Endothelial cell of umbilical vein (primary cell): ENCODE measurements at regions not wholly inside any gene's neighbourhood (a gene's known extent, or its start where the extent isn't known, plus 50 kb on each side); places are given as distances from the start of the nearest gene placed in this dataset.

Experiments used
- BruUV-seq: library from RNA; stranded (reverse); fragments of 400-500 nt; replicated peaks from 2 replicates; lab custom pipeline; 2021; lab: Mats Ljungman, UMichigan
- CTCF ChIA-PET: fragments of 300-600, 350-600 bp; sonication (Branson Sonifier 250); formaldehyde crosslinking; loops from one replicate; lab custom pipeline; 2021; ENCODE audit warnings: antibody characterized with exemption, inconsistent platforms; lab: Charles Lee
- POLR2A ChIA-PET: fragments of 300-600, 350-600 bp; sonication (Branson Sonifier 250); formaldehyde crosslinking; loops from one replicate; lab custom pipeline; 2021; ENCODE audit warnings: antibody characterized with exemption, inconsistent platforms; lab: Charles Lee
- DNase-seq: peaks from one replicate; pipeline ENCODE4 v3.0.0-alpha.2; 2011; ENCODE audit warnings: low read depth, low spot score
- FAIRE-seq: peaks from 2 replicates; lab custom pipeline; 2011; peaks lifted over from hg19 to GRCh38; lab: Jason Lieb, UNC
- H2AFZ ChIP-seq: 2 replicates; pipeline ENCODE4 v1.6.0; 2012; ENCODE audit warnings: low read depth, low read length, control low read depth, inconsistent platforms
- H3K27ac ChIP-seq: 2 replicates; pipeline ENCODE4 v1.5.1; 2011; ENCODE audit warnings: low read depth, mild to moderate bottlenecking, control low read depth, low read length, moderate library complexity; ENCODE audit not compliant: insufficient read depth
- H3K27me3 ChIP-seq, 2 experiments: 2 replicates each; pipeline versions ENCODE4 v1.6.0 to v1.6.1; 2011; ENCODE audit warnings: low read length in 2 of 2, mixed read lengths in 1 of 2; ENCODE audit not compliant: control insufficient read depth in 2 of 2, insufficient read depth in 2 of 2
- H3K36me3 ChIP-seq, 2 experiments: 2 replicates in 1 of 2; 3 replicates in 1 of 2; pipeline ENCODE4 v1.5.1; 2011; ENCODE audit warnings: low read length in 2 of 2, mild to moderate bottlenecking in 1 of 2, moderate library complexity in 1 of 2; ENCODE audit not compliant: control insufficient read depth in 2 of 2, insufficient read depth in 2 of 2; ENCODE audit errors: extremely low read depth in 1 of 2
- H3K4me1 ChIP-seq: 3 replicates; pipeline ENCODE4 v1.5.1; 2011; ENCODE audit warnings: mild to moderate bottlenecking, low read length; ENCODE audit not compliant: control insufficient read depth, insufficient read depth; ENCODE audit errors: extremely low read depth
- H3K4me2 ChIP-seq: 2 replicates; pipeline ENCODE4 v1.6.1; 2011; ENCODE audit warnings: low read length, control low read depth, mixed read lengths; ENCODE audit not compliant: insufficient read depth
- H3K4me3 ChIP-seq, 3 experiments: fragments of 200-600 bp in 1 of 3; sonication (generic), shearing (Covaris generic) in 1 of 3; replicated peaks in 1 of 3; 2 replicates each; pipeline ENCODE4 v1.5.1; 2011 to 2016; ENCODE audit warnings: control low read depth in 3 of 3, low read length in 3 of 3, mild to moderate bottlenecking in 2 of 3, inconsistent platforms in 1 of 3, low read depth in 1 of 3, moderate library complexity in 1 of 3; ENCODE audit not compliant: insufficient read depth in 1 of 3
- H3K79me2 ChIP-seq: 2 replicates; pipeline ENCODE4 v1.6.0; 2012; ENCODE audit warnings: low read length, inconsistent platforms; ENCODE audit not compliant: control insufficient read depth, insufficient read depth
- H3K9ac ChIP-seq: replicated peaks from 2 replicates; pipeline ENCODE3; 2011; ENCODE audit warnings: low read length, control low read depth; ENCODE audit not compliant: insufficient read depth; ENCODE audit errors: extremely low read depth
- H3K9me1 ChIP-seq: replicated peaks from 3 replicates; pipeline ENCODE4 v1.6.0; 2011; ENCODE audit warnings: mild to moderate bottlenecking, low read length; ENCODE audit not compliant: control insufficient read depth, insufficient read depth; ENCODE audit errors: extremely low read depth
- H3K9me3 ChIP-seq: replicated peaks from 2 replicates; pipeline ENCODE4 v1.5.1; 2012; ENCODE audit warnings: low read length, inconsistent platforms; ENCODE audit not compliant: control insufficient read depth, insufficient read depth
- H4K20me1 ChIP-seq: replicated peaks from 2 replicates; pipeline ENCODE3; 2011; ENCODE audit warnings: mild to moderate bottlenecking, low read length; ENCODE audit not compliant: control insufficient read depth, insufficient read depth; ENCODE audit errors: extremely low read depth
- EZH2 ChIP-seq: IDR thresholded peaks from 2 replicates; pipeline ENCODE4 v1.6.1; 2012; ENCODE audit warnings: borderline replicate concordance, low read depth, mild to moderate bottlenecking, moderate library complexity, low read length, inconsistent platforms; ENCODE audit not compliant: severe bottlenecking
- FOS ChIP-seq: IDR thresholded peaks from 2 replicates; pipeline ENCODE4 v1.6.1; 2011; ENCODE audit warnings: mild to moderate bottlenecking, low read length, moderate library complexity, borderline replicate concordance; ENCODE audit not compliant: insufficient read depth
- GATA2 ChIP-seq: IDR thresholded peaks from 2 replicates; pipeline ENCODE4 v1.7.0; 2011; ENCODE audit warnings: low read depth, mild to moderate bottlenecking, moderate library complexity, mixed read lengths, low read length; ENCODE audit not compliant: insufficient read length, insufficient read depth
- JUN ChIP-seq: IDR thresholded peaks from 2 replicates; pipeline ENCODE4 v1.6.1; 2011; ENCODE audit warnings: borderline replicate concordance, low read depth; ENCODE audit not compliant: insufficient read length, insufficient read depth
- MYC ChIP-seq: IDR thresholded peaks from one replicate; pipeline ENCODE4 v1.6.1; 2011; ENCODE audit warnings: mild to moderate bottlenecking, low read depth, low read length
- dilution Hi-C: fragments of 300-500 bp; cut with MboI; formaldehyde crosslinking; loops from one replicate; pipeline ENCODE4 v1.15.0; 2019; ENCODE audit warnings: low sequenced_read_pairs; ENCODE audit not compliant: extremely low pct_ligation_motif_present
- intact Hi-C: fragments of 100-400 bp; cut with micrococcal nuclease; formaldehyde crosslinking; loops from one replicate; pipeline ENCODE4 v1.10.0; 2022
- TF ChIP-seq, protein P1 (sequence below): IDR thresholded peaks from 2 replicates; pipeline ENCODE4 v1.6.1; 2011; ENCODE audit not compliant: insufficient read depth, insufficient read length
- TF ChIP-seq, protein P2 (sequence below), 2 donors: IDR thresholded peaks; 1 replicate in 1 of 2; 2 replicates in 1 of 2; pipeline ENCODE4 v1.5.1; 2011; ENCODE audit warnings: low read length in 2 of 2, mild to moderate bottlenecking in 2 of 2, moderate library complexity in 2 of 2, control low read depth in 1 of 2, inconsistent platforms in 1 of 2, low read depth in 1 of 2; ENCODE audit not compliant: insufficient read depth in 1 of 2; ENCODE audit errors: extremely low read depth in 1 of 2

DNA sequence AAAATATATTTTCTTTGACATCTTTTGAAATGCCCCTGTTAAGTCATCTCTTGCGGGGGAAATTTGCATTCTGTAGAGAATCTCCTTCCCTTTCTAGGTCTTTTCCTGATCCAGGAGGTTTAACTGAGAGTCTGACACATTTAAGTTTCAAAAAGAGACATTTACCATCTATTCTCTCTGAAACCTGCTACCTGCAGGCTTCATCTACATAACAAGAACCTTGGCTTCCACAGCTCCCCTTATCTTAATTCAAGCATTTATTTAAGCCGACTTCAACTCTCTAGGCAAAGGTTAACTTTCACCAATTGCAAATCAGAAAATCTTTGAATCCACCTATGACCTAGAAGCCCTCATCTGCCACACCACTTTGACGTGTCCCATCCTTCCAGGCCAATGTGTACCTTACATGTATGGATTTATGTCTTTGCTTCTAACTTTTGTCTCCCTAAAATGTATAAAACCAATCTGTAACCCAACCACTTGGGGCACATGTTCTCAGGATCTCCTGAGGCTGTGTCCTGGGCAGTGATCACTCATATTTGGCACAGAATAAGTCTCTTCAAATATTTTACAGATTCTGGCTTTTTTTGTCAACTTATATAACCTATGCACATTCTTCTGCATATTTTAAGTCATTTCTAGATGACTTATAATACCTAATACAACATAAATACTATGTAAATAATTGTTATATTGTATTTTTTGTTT, 666.7 kb downstream of the UTRN start:
- H3K4me2 ChIP-seq: no peak overlapping the region
- no peaks in the 10 kb centered on the region for H3K4me1 ChIP-seq
- intact Hi-C loops (no loop called here), dilution Hi-C loops (no loop called here)
- no peaks in the 10 kb centered on the region for H3K36me3 ChIP-seq
- CTCF ChIA-PET: no interaction called here
- no peak overlapping the region for H3K27ac ChIP-seq
- FAIRE-seq: no peak
- H3K9me1 ChIP-seq: no peaks in the 10 kb centered on the region
- H3K9me3 ChIP-seq: no peaks in the 10 kb centered on the region
- no peak overlapping the region for H3K9ac ChIP-seq
- POLR2A ChIA-PET: no interaction called here
- BruUV-seq: no TSS peak
- TF ChIP-seq GATA2: no peak
- TF ChIP-seq, protein P1, sequence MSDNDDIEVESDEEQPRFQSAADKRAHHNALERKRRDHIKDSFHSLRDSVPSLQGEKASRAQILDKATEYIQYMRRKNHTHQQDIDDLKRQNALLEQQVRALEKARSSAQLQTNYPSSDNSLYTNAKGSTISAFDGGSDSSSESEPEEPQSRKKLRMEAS: no peak
- TF ChIP-seq JUN: no peak
- no peak for TF ChIP-seq EZH2
- TF ChIP-seq, protein P2, sequence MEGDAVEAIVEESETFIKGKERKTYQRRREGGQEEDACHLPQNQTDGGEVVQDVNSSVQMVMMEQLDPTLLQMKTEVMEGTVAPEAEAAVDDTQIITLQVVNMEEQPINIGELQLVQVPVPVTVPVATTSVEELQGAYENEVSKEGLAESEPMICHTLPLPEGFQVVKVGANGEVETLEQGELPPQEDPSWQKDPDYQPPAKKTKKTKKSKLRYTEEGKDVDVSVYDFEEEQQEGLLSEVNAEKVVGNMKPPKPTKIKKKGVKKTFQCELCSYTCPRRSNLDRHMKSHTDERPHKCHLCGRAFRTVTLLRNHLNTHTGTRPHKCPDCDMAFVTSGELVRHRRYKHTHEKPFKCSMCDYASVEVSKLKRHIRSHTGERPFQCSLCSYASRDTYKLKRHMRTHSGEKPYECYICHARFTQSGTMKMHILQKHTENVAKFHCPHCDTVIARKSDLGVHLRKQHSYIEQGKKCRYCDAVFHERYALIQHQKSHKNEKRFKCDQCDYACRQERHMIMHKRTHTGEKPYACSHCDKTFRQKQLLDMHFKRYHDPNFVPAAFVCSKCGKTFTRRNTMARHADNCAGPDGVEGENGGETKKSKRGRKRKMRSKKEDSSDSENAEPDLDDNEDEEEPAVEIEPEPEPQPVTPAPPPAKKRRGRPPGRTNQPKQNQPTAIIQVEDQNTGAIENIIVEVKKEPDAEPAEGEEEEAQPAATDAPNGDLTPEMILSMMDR (IDR thresholded peaks at IDR 0.05; ENCODE audit: extremely low read depth in 1 of 2, insufficient read depth in 1 of 2, low read depth in 1 of 2, low read length in 2 of 2): no peak
- TF ChIP-seq FOS: no peak
- TF ChIP-seq MYC: no peak
- no peaks in the 10 kb centered on the region for H3K27me3 ChIP-seq
- H2AFZ ChIP-seq: no peak overlapping the region
- no peaks in the 10 kb centered on the region for H3K79me2 ChIP-seq
- DNase-seq: no peak
- H3K4me3 ChIP-seq: no peak overlapping the region
- H4K20me1 ChIP-seq: no peaks in the 10 kb centered on the region
